ENCODE measurements at regions not wholly inside any gene's neighbourhood (a gene's known extent, or its start where the extent isn't known, plus 50 kb on each side); places are given as distances from the start of the nearest gene placed in this dataset.

GRCh38 chr16:79982862-79983261 lies 382.3 kb upstream of the MAF start:
- TF ChIP-seq CTCF (IDR thresholded peaks at IDR 0.05): no peak
- no peak for TF ChIP-seq POLR2A (IDR thresholded peaks at IDR 0.05)
- WGBS (ENCODE audit: insufficient coverage, low coverage, low lambda C conversion rate, missing lambda C conversion rate): 76% methylated on average over 2 of the region's 2 CpGs
- no peaks in the 10 kb centered on the region for H3K9me3 ChIP-seq
- intact Hi-C loops (cut with DNase I): no loop called here
- ATAC-seq: no peak
- H3K36me3 ChIP-seq: no peaks in the 10 kb centered on the region
- DNase-seq: no peak
- H3K27ac ChIP-seq: no peak overlapping the region
- no peak overlapping the region for H3K4me3 ChIP-seq
- no peaks in the 10 kb centered on the region for H3K4me1 ChIP-seq
- no peaks in the 10 kb centered on the region for H3K27me3 ChIP-seq

- no peaks in the 10 kb centered on the region for H3K9me3 ChIP-seq
- no peaks in the 10 kb centered on the region for H3K27me3 ChIP-seq
- no peaks in the 10 kb centered on the region for H3K4me1 ChIP-seq
- DNase-seq (no peak), ATAC-seq (no peak)
- WGBS (ENCODE audit: insufficient coverage, low coverage, low lambda C conversion rate, missing lambda C conversion rate): 57% methylated on average over 2 of the region's 4 CpGs
- H3K4me3 ChIP-seq: no peak overlapping the region
- no peak for TF ChIP-seq CTCF (IDR thresholded peaks at IDR 0.05)
- no peak for TF ChIP-seq POLR2A (IDR thresholded peaks at IDR 0.05)
- no peaks in the 10 kb centered on the region for H3K36me3 ChIP-seq
- intact Hi-C loops (cut with DNase I): no loop called here
- no peak overlapping the region for H3K27ac ChIP-seq
Observed at GRCh38 chr16:79982361-79982760, 381.8 kb upstream of the MAF start.

GRCh38 chr16:79981814-79982213 lies 381.3 kb upstream of the MAF start:
- Histone ChIP-seq H3K4me3 (no peak overlapping the region), H3K4me1 (no peaks in the 10 kb centered on the region), H3K36me3 (no peaks in the 10 kb centered on the region), H3K27ac (no peak overlapping the region), H3K9me3 (no peaks in the 10 kb centered on the region), H3K27me3 (no peaks in the 10 kb centered on the region)
- DNase-seq: no peak
- no peak for ATAC-seq
- intact Hi-C loops (cut with DNase I): no loop called here
- no peak for TF ChIP-seq CTCF (IDR thresholded peaks at IDR 0.05)
- TF ChIP-seq POLR2A (IDR thresholded peaks at IDR 0.05): no peak
- WGBS (ENCODE audit: insufficient coverage, low coverage, low lambda C conversion rate, missing lambda C conversion rate): 92% methylated on average over 4 of the region's 4 CpGs

- intact Hi-C loops (cut with DNase I): no loop called here
- ATAC-seq: no peak
- no peak overlapping the region for H3K27ac ChIP-seq
- no peaks in the 10 kb centered on the region for H3K27me3 ChIP-seq
- H3K36me3 ChIP-seq: no peaks in the 10 kb centered on the region
- TF ChIP-seq CTCF (IDR thresholded peaks at IDR 0.05): no peak
- TF ChIP-seq POLR2A (IDR thresholded peaks at IDR 0.05): no peak
- no peak for DNase-seq
- no peaks in the 10 kb centered on the region for H3K9me3 ChIP-seq
- H3K4me3 ChIP-seq: no peak overlapping the region
- no peaks in the 10 kb centered on the region for H3K4me1 ChIP-seq
- 90% methylated on average over 9 of the region's 11 CpGs for WGBS (ENCODE audit: insufficient coverage, low coverage, low lambda C conversion rate, missing lambda C conversion rate)
Observed at GRCh38 chr16:79980650-79981521, 380.3 kb upstream of the MAF start.

Data from right lobe of liver (tissue), 6 donors.